ENCODE measurements at regions not wholly inside any gene's neighbourhood (a gene's known extent, or its start where the extent isn't known, plus 50 kb on each side); places are given as distances from the start of the nearest gene placed in this dataset.

GRCh38 chr2:180208841-180209240 lies 201.7 kb upstream of the CWC22 start:
- no peak for DNase-seq (ENCODE audit: low spot score)

GRCh38 chr2:180205621-180206235 lies 198.6 kb upstream of the CWC22 start:
- no peak for DNase-seq (ENCODE audit: low spot score)

- no peak for DNase-seq (ENCODE audit: low spot score)
Observed at GRCh38 chr2:180203972-180204371, 196.9 kb upstream of the CWC22 start.

- DNase-seq (ENCODE audit: low spot score), result no peak
Observed at GRCh38 chr2:180202467-180202951, 195.4 kb upstream of the CWC22 start.

- DNase-seq (ENCODE audit: low spot score), result no peak
Observed at GRCh38 chr2:180196419-180196977, 189.4 kb upstream of the CWC22 start.

- DNase-seq (ENCODE audit: low spot score), result no peak
Observed at GRCh38 chr2:180195847-180196246, 188.8 kb upstream of the CWC22 start.

- DNase-seq (ENCODE audit: low spot score), result no peak
Observed at GRCh38 chr2:180191432-180192124, 184.5 kb upstream of the CWC22 start.

GRCh38 chr2:180190851-180191250 lies 183.8 kb upstream of the CWC22 start:
- no peak for DNase-seq (ENCODE audit: low spot score)

- DNase-seq (ENCODE audit: low spot score), result no peak
Observed at GRCh38 chr2:180187611-180188010, 180.5 kb upstream of the CWC22 start.

GRCh38 chr2:180184506-180184905 lies 177.4 kb upstream of the CWC22 start:
- no peak for DNase-seq (ENCODE audit: low spot score)

GRCh38 chr2:180180511-180180910 lies 173.4 kb upstream of the CWC22 start:
- no peak for DNase-seq (ENCODE audit: low spot score)

- no peak for DNase-seq (ENCODE audit: low spot score)
Observed at GRCh38 chr2:180177534-180177933, 170.4 kb upstream of the CWC22 start.

- DNase-seq (ENCODE audit: low spot score), result no peak
Observed at GRCh38 chr2:180175736-180176135, 168.6 kb upstream of the CWC22 start.

- no peak for DNase-seq (ENCODE audit: low spot score)
Observed at GRCh38 chr2:180174580-180174979, 167.5 kb upstream of the CWC22 start.

GRCh38 chr2:180169474-180169873 lies 162.4 kb upstream of the CWC22 start:
- DNase-seq (ENCODE audit: low spot score), result no peak

- no peak for DNase-seq (ENCODE audit: low spot score)
Observed at GRCh38 chr2:180161415-180161814, 154.3 kb upstream of the CWC22 start.

- no peak for DNase-seq (ENCODE audit: low spot score)
Observed at GRCh38 chr2:180159921-180160320, 152.8 kb upstream of the CWC22 start.

- no peak for DNase-seq (ENCODE audit: low spot score)
Observed at GRCh38 chr2:180158961-180159360, 151.9 kb upstream of the CWC22 start.

GRCh38 chr2:180156651-180157050 lies 149.6 kb upstream of the CWC22 start:
- no peak for DNase-seq (ENCODE audit: low spot score)

- DNase-seq (ENCODE audit: low spot score), result no peak
Observed at GRCh38 chr2:180150606-180151005, 143.5 kb upstream of the CWC22 start.

- DNase-seq (ENCODE audit: low spot score), result no peak
Observed at GRCh38 chr2:180146541-180146940, 139.4 kb upstream of the CWC22 start.

- no peak for DNase-seq (ENCODE audit: low spot score)
Observed at GRCh38 chr2:180146114-180146513, 139.0 kb upstream of the CWC22 start.

- DNase-seq (ENCODE audit: low spot score), result no peak
Observed at GRCh38 chr2:180145163-180145562, 138.1 kb upstream of the CWC22 start.
